Left lung (tissue), 4 donors: ENCODE measurements at regions not wholly inside any gene's neighbourhood (a gene's known extent, or its start where the extent isn't known, plus 50 kb on each side); places are given as distances from the start of the nearest gene placed in this dataset.

Source experiments
- ATAC-seq: fragments of 200-7000 bp; cut with Tn5 transposase; one replicate; pipeline ENCODE4 v1.9.1; 2020; ENCODE audit warnings: moderate library complexity
- DNase-seq, 4 donors: peaks; one replicate each; pipeline ENCODE4 v3.0.0-alpha.2; 2013 to 2020
- H3K27ac ChIP-seq, 2 donors: fragments of 200-600 bp; sonication (generic) in 1 of 2; one replicate each; pipeline versions ENCODE4 v1.5.0 to v1.8.0; 2020 to 2021
- H3K27me3 ChIP-seq, 2 donors: fragments of 200-600 bp; sonication (generic) in 1 of 2; one replicate each; pipeline versions ENCODE4 v1.5.0 to v1.8.0; 2020 to 2021
- H3K36me3 ChIP-seq, 2 donors: fragments of 200-600 bp; sonication (generic) in 1 of 2; one replicate each; pipeline versions ENCODE4 v1.5.0 to v1.8.0; 2020 to 2021
- H3K4me1 ChIP-seq, 2 donors: fragments of 200-600 bp; one replicate each; pipeline ENCODE4 v1.8.0; 2021
- H3K4me3 ChIP-seq, 2 donors: fragments of 200-600 bp; sonication (generic) in 1 of 2; one replicate each; pipeline versions ENCODE4 v1.5.0 to v1.8.0; 2020 to 2021; ENCODE audit warnings: mild to moderate bottlenecking in 1 of 2
- H3K9me3 ChIP-seq, 2 donors: fragments of 200-600 bp; sonication (generic) in 1 of 2; one replicate each; pipeline versions ENCODE4 v1.5.0 to v1.8.0; 2020 to 2021
- intact Hi-C, 2 donors: fragments of 100-400 bp; cut with DNase I; formaldehyde crosslinking; loops; one replicate each; pipeline versions ENCODE4 v1.11.2 to v1.14.2; 2022
- TF ChIP-seq, protein P1 (sequence below), 2 donors: fragments of 200-600 bp; sonication (generic) in 1 of 2; IDR thresholded peaks; one replicate each; pipeline versions ENCODE4 v1.5.0 to v1.8.0; 2021; ENCODE audit warnings: antibody characterized with exemption in 2 of 2
- donor health status: DM: no; HTN: yes; CAD: no.
- donor health status: DM: no; HTN: no; CAD: no.

DNA sequence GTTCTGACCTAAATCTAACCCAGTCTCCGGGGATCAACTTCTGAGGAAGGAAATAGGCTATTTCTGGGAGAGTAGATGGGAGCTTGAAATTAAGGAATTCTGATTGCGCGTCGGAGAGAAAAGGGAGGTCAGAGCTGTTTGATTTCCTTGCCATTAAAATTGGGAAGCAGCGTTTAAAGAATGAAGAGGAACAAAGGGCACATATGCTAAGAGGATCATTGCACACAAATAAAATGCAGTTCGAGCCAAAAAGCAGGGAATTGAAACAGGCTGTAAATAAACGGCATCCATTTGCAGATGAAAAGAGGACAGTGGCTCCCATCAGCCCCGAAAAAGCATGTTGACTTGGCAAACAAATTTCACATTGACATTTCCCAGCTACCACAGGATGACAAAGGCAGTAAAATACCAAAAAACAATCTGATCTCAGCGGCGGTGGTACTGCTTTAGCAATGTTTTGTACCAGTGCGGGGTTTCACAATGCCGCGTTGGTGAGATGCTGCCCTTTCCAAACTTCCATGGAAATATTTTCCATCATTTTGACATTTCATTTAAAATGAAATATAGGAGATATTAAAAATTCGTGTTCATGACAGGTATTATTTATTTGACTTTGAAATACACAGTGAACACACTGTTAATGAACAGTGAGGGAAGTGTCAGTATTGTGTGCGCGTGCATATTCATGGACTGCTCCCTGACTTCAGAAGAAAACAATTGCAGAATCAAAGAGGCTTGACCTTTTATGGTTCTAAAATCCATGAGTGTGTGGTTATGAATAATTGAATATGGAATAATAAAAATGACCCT is 108.8 kb downstream of the SQOR start:
- H3K4me3 ChIP-seq = no peak overlapping the region
- no peaks in the 10 kb centered on the region for H3K36me3 ChIP-seq
- H3K27me3 ChIP-seq = peaks cover 0 to 17% of the 10 kb centered on the region in 2 donors
- no peaks in the 10 kb centered on the region for H3K9me3 ChIP-seq
- H3K4me1 ChIP-seq = no peaks in the 10 kb centered on the region
- intact Hi-C loops = no loop called here
- no peak for ATAC-seq
- DNase-seq = no peak
- TF ChIP-seq, protein P1, sequence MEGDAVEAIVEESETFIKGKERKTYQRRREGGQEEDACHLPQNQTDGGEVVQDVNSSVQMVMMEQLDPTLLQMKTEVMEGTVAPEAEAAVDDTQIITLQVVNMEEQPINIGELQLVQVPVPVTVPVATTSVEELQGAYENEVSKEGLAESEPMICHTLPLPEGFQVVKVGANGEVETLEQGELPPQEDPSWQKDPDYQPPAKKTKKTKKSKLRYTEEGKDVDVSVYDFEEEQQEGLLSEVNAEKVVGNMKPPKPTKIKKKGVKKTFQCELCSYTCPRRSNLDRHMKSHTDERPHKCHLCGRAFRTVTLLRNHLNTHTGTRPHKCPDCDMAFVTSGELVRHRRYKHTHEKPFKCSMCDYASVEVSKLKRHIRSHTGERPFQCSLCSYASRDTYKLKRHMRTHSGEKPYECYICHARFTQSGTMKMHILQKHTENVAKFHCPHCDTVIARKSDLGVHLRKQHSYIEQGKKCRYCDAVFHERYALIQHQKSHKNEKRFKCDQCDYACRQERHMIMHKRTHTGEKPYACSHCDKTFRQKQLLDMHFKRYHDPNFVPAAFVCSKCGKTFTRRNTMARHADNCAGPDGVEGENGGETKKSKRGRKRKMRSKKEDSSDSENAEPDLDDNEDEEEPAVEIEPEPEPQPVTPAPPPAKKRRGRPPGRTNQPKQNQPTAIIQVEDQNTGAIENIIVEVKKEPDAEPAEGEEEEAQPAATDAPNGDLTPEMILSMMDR (IDR thresholded peaks at IDR 0.05) = no peak
- no peak overlapping the region for H3K27ac ChIP-seq

- Histone ChIP-seq H3K27ac (no peak overlapping the region), H3K4me1 (no peaks in the 10 kb centered on the region), H3K4me3 (no peak overlapping the region), H3K27me3 (peaks cover 0 to 17% of the 10 kb centered on the region in 2 donors), H3K36me3 (no peaks in the 10 kb centered on the region), H3K9me3 (no peaks in the 10 kb centered on the region)
- intact Hi-C loops = no loop called here
- no peak for DNase-seq
- TF ChIP-seq, protein P1 (IDR thresholded peaks at IDR 0.05) = no peak
- ATAC-seq = no peak
Observed at GRCh38 chr15:45744236-45744589, 109.4 kb downstream of the SQOR start.

- Histone ChIP-seq H3K27me3 (peaks cover 0 to 17% of the 10 kb centered on the region in 2 donors), H3K4me1 (no peaks in the 10 kb centered on the region), H3K9me3 (no peaks in the 10 kb centered on the region), H3K27ac (no peak overlapping the region), H3K36me3 (no peaks in the 10 kb centered on the region), H3K4me3 (no peak overlapping the region)
- DNase-seq = no peak
- intact Hi-C loops = no loop called here
- TF ChIP-seq, protein P1 (IDR thresholded peaks at IDR 0.05) = no peak
- ATAC-seq = no peak
Observed at GRCh38 chr15:45747426-45747825, 112.6 kb downstream of the SQOR start.

DNA sequence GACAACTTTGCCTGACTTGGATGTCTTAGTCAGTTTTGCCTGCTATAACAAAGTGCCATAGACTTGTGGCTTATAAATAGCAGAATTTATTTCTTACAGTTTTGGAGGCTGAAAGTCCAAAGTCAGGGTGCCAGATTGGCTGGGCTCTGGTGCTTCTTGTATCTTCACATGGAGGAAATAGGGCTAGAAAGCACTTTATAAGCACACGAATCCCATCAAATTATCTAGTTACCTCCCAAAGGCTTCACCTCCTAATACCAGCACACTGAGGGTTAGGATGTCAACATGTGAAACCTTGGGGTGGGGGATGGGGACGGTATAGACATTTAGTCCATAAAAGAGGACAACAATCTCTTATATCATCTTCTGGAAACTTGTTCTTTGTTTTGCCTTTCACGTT is 116.8 kb downstream of the SQOR start:
- H3K4me3 ChIP-seq = no peak overlapping the region
- no peak overlapping the region for H3K27ac ChIP-seq
- H3K9me3 ChIP-seq = no peaks in the 10 kb centered on the region
- DNase-seq (no peak), ATAC-seq (no peak)
- H3K4me1 ChIP-seq = no peaks in the 10 kb centered on the region
- intact Hi-C loops = no loop called here
- H3K27me3 ChIP-seq = peaks cover 0 to 7% of the 10 kb centered on the region in 2 donors
- no peaks in the 10 kb centered on the region for H3K36me3 ChIP-seq
- TF ChIP-seq, protein P1 (IDR thresholded peaks at IDR 0.05) = no peak

GRCh38 chr15:45759936-45760335 is 125.1 kb downstream of the SQOR start:
- Histone ChIP-seq H3K36me3 (no peaks in the 10 kb centered on the region), H3K27me3 (no peaks in the 10 kb centered on the region), H3K9me3 (no peaks in the 10 kb centered on the region), H3K4me1 (no peaks in the 10 kb centered on the region), H3K4me3 (no peak overlapping the region), H3K27ac (no peak overlapping the region)
- TF ChIP-seq, protein P1 (IDR thresholded peaks at IDR 0.05) = no peak
- DNase-seq (no peak), ATAC-seq (no peak)
- intact Hi-C loops = no loop called here
